SK-N-SH (cell line): ENCODE measurements at regions not wholly inside any gene's neighbourhood (a gene's known extent, or its start where the extent isn't known, plus 50 kb on each side); places are given as distances from the start of the nearest gene placed in this dataset.

ENCODE experiments used
- CTCF ChIA-PET: fragments of 300-600, 350-600 bp; formaldehyde crosslinking; extraction: SDS; loops from one replicate; lab custom pipeline; 2021; lab: Yijun Ruan, JAX
- POLR2A ChIA-PET: fragments of 350-600 bp; sonication (Branson Sonifier 250); formaldehyde crosslinking; extraction: SDS; loops from one replicate; lab custom pipeline; 2020; ENCODE audit warnings: antibody characterized with exemption, inconsistent platforms; lab: Yijun Ruan, JAX
- DNase-seq: peaks from one replicate; pipeline ENCODE4 v3.0.0; 2012
- H2AFZ ChIP-seq: fragments of 200-600 bp; sonication (generic); 2 replicates; pipeline ENCODE4 v1.8.1; 2016; ENCODE audit warnings: antibody characterized with exemption, mild to moderate bottlenecking, low read depth
- H3F3A ChIP-seq: fragments of 200-600 bp; sonication (generic); replicated peaks from 2 replicates; pipeline ENCODE3; 2016; ENCODE audit warnings: antibody characterized with exemption, mild to moderate bottlenecking; ENCODE audit not compliant: insufficient read depth
- H3K27ac ChIP-seq, 2 experiments: fragments of 200-500 bp in 1 of 2; fragments of 200-600 bp in 1 of 2; sonication (Bioruptor generic) in 1 of 2; sonication (generic), shearing (Covaris generic) in 1 of 2; 2 replicates each; pipeline versions ENCODE4 v1.5.1 to v1.6.1; 2014 to 2016; ENCODE audit warnings: low read depth in 2 of 2, inconsistent platforms in 1 of 2, low read length in 1 of 2, mild to moderate bottlenecking in 1 of 2, mixed read lengths in 1 of 2
- H3K27me3 ChIP-seq: fragments of 200-600 bp; sonication (generic), shearing (Covaris generic); 2 replicates; pipeline ENCODE4 v1.6.1; 2016; ENCODE audit warnings: mixed run types; ENCODE audit not compliant: insufficient read depth
- H3K36me3 ChIP-seq, 2 experiments: fragments of 200-500 bp in 1 of 2; fragments of 200-600 bp in 1 of 2; sonication (Bioruptor generic) in 1 of 2; sonication (generic) in 1 of 2; replicated peaks in 1 of 2; 2 replicates each; pipeline versions ENCODE3 to v1.5.1; 2014 to 2016; ENCODE audit warnings: low read length in 1 of 2, mild to moderate bottlenecking in 1 of 2; ENCODE audit not compliant: insufficient read depth in 2 of 2, control insufficient read depth in 1 of 2
- H3K4me1 ChIP-seq, 2 experiments: fragments of 200-500 bp in 1 of 2; fragments of 200-600 bp in 1 of 2; sonication (Bioruptor generic) in 1 of 2; sonication (generic), shearing (Covaris generic) in 1 of 2; 2 replicates each; pipeline versions ENCODE4 v1.5.1 to v1.6.1; 2014 to 2016; ENCODE audit warnings: low read depth in 1 of 2, low read length in 1 of 2, mixed run types in 1 of 2; ENCODE audit not compliant: insufficient read depth in 2 of 2, control insufficient read depth in 1 of 2
- H3K4me2 ChIP-seq: fragments of 200-600 bp; sonication (generic), shearing (Covaris generic); 2 replicates; pipeline ENCODE4 v1.6.1; 2017; ENCODE audit warnings: mixed run types
- H3K4me3 ChIP-seq, 2 experiments: fragments of 200-500 bp in 1 of 2; fragments of 200-600 bp in 1 of 2; sonication (Bioruptor generic) in 1 of 2; sonication (generic), shearing (Covaris generic) in 1 of 2; 2 replicates each; pipeline versions ENCODE4 v1.5.1 to v1.8.1; 2014 to 2016; ENCODE audit warnings: low read depth in 2 of 2, inconsistent platforms in 1 of 2, low read length in 1 of 2, mild to moderate bottlenecking in 1 of 2, mixed read lengths in 1 of 2, moderate library complexity in 1 of 2
- H3K79me2 ChIP-seq: fragments of 200-600 bp; sonication (generic); 2 replicates; pipeline ENCODE4 v1.8.1; 2017; ENCODE audit warnings: mild to moderate bottlenecking; ENCODE audit not compliant: insufficient read depth
- H3K9ac ChIP-seq: fragments of 200-600 bp; sonication (generic); 2 replicates; pipeline ENCODE4 v1.6.1; 2017; ENCODE audit warnings: mixed run types
- H3K9me2 ChIP-seq: fragments of 200-600 bp; sonication (generic); 2 replicates; pipeline ENCODE4 v1.6.1; 2017; ENCODE audit warnings: mixed run types
- H3K9me3 ChIP-seq: fragments of 200-600 bp; sonication (generic); 2 replicates; pipeline ENCODE4 v1.6.1; 2017; ENCODE audit warnings: mixed run types, mild to moderate bottlenecking, moderate library complexity
- H4K20me1 ChIP-seq: fragments of 200-600 bp; sonication (generic); 2 replicates; pipeline ENCODE4 v1.6.1; 2017; ENCODE audit warnings: mild to moderate bottlenecking, mixed run types; ENCODE audit not compliant: insufficient read depth
- CHD2 ChIP-seq: fragments of 150-350 bp; IDR thresholded peaks from 2 replicates; pipeline ENCODE4 v1.6.1; 2018; ENCODE audit warnings: low read length; ENCODE audit not compliant: partially characterized antibody
- ELF1 ChIP-seq: IDR thresholded peaks from 2 replicates; pipeline ENCODE4 v1.4.0; 2012
- FOXM1 ChIP-seq: IDR thresholded peaks from 2 replicates; pipeline ENCODE4 v1.4.0; 2012; ENCODE audit warnings: low read depth, mild to moderate bottlenecking
- MXI1 ChIP-seq: IDR thresholded peaks from 2 replicates; pipeline ENCODE4 v1.6.1; 2012; ENCODE audit warnings: mild to moderate bottlenecking, low read depth, low read length, improper control_type of control experiment
- NFIC ChIP-seq: IDR thresholded peaks from 2 replicates; pipeline ENCODE4 v1.4.0; 2012; ENCODE audit warnings: borderline replicate concordance
- NRF1 ChIP-seq: IDR thresholded peaks from 2 replicates; pipeline ENCODE4 v1.6.1; 2012; ENCODE audit warnings: low read depth, mild to moderate bottlenecking, low read length
- POLR2AphosphoS5 ChIP-seq: IDR thresholded peaks from 2 replicates; pipeline ENCODE4 v1.6.1; 2012; ENCODE audit warnings: low read depth, low read length
- RAD21 ChIP-seq: IDR thresholded peaks from 2 replicates; pipeline ENCODE4 v1.6.1; 2012; ENCODE audit warnings: mild to moderate bottlenecking, low read length
- TCF12 ChIP-seq: IDR thresholded peaks from 2 replicates; pipeline ENCODE4 v1.4.0; 2012
- TEAD4 ChIP-seq: IDR thresholded peaks from 2 replicates; pipeline ENCODE4 v1.4.0; 2012; ENCODE audit warnings: mild to moderate bottlenecking, borderline replicate concordance; ENCODE audit not compliant: insufficient read depth
- YY1 ChIP-seq: IDR thresholded peaks from 2 replicates; pipeline ENCODE4 v1.4.0; 2012; ENCODE audit warnings: low read depth, mild to moderate bottlenecking
- WGBS: methylation state at CpG from one replicate; pipeline ENCODE4 v1.1.6; 2017; ENCODE audit warnings: low lambda C conversion rate; 5-methylcytosine and 5-hydroxymethylcytosine counted together
- TF ChIP-seq, protein P1 (sequence below): IDR thresholded peaks from 2 replicates; pipeline ENCODE4 v1.4.0; 2012; ENCODE audit warnings: low read depth, borderline replicate concordance
- TF ChIP-seq, protein P2 (sequence below): fragments of 150-350 bp; IDR thresholded peaks from 2 replicates; pipeline ENCODE4 v1.6.1; 2017; ENCODE audit warnings: antibody characterized with exemption, low read length, low read depth, borderline replicate concordance
- TF ChIP-seq, protein P3 (sequence below): IDR thresholded peaks from 2 replicates; pipeline ENCODE4 v1.6.1; 2012; ENCODE audit warnings: mild to moderate bottlenecking, low read depth, low read length, moderate library complexity

DNA sequence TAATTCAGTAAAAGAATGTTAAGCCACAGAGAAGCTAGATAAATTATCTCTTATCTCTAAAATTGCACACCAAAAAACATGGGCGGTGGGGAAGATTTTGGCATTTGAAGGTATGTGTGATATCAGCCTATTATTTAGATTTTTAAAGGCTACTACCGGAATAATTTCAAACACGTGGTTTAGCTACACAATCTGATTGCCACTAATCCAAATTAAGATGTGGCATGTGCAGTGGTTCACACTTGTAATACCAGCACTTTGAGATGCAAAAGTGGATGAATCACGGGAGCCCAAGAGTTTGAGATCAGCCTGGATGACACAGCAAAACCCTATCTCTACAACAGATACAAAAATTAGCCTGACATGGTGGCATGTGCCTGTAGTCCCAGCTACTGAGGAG, 584.5 kb downstream of the HS3ST4 start:
- H3K9me2 ChIP-seq, result no peaks in the 10 kb centered on the region
- no peaks in the 10 kb centered on the region for H3K9me3 ChIP-seq
- H3K27ac ChIP-seq, result no peak overlapping the region
- ChIA-PET POLR2A (no interaction called here), CTCF (no interaction called here)
- no peaks in the 10 kb centered on the region for H4K20me1 ChIP-seq
- H3K4me3 ChIP-seq, result no peak overlapping the region
- no peaks in the 10 kb centered on the region for H3K36me3 ChIP-seq
- H2AFZ ChIP-seq, result no peak overlapping the region
- no peaks in the 10 kb centered on the region for H3K27me3 ChIP-seq
- no peaks in the 10 kb centered on the region for H3K79me2 ChIP-seq
- H3K9ac ChIP-seq, result no peak overlapping the region
- no peaks in the 10 kb centered on the region for H3F3A ChIP-seq
- 5% methylated on average over 4 of the region's 4 CpGs for WGBS
- no peak overlapping the region for H3K4me2 ChIP-seq
- TF ChIP-seq RAD21 (no peak), TEAD4 (no peak), FOXM1 (no peak), ELF1 (no peak), TCF12 (no peak), NRF1 (no peak), NFIC (no peak)
- TF ChIP-seq, protein P1, sequence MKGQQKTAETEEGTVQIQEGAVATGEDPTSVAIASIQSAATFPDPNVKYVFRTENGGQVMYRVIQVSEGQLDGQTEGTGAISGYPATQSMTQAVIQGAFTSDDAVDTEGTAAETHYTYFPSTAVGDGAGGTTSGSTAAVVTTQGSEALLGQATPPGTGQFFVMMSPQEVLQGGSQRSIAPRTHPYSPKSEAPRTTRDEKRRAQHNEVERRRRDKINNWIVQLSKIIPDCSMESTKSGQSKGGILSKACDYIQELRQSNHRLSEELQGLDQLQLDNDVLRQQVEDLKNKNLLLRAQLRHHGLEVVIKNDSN, result no peak
- H3K4me1 ChIP-seq, result no peaks in the 10 kb centered on the region
- DNase-seq, result no peak

DNA sequence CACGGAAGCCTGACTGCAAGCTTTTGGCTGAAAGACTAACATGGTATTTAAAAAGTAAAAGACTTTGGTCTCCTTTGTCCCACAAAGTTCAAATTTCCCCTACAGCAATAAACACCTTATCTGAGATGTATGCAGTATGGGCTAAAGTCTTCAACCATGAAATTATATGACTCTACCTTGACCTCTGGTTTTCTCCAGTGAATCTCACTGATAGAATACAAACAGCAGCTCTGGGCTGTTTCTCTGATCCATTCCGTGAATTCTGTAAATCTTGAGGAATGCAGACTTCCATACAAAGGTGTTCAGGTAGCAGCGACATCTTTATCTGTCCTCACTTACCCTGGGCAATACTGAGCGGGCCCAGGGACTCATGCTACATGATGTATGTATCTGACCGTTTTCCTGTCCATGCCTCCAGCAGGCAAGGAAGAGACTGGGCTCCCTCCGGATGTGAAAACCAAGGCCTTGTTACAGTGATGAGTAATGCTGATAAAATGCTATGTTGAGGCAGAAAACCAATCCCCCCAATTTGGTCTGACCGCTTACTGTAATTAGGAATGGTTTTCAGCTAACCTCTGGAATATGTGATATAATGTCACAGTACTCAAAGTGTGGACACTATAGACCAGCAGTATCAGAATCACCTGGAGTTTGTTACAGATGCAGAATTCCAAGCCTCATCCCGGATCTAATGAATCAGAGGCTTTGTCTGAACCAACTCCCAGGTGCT, 589.8 kb downstream of the HS3ST4 start:
- H3F3A ChIP-seq, result no peaks in the 10 kb centered on the region
- DNase-seq, result no peak
- H3K9me2 ChIP-seq, result no peaks in the 10 kb centered on the region
- no peak overlapping the region for H3K27ac ChIP-seq
- no peak overlapping the region for H2AFZ ChIP-seq
- ChIA-PET CTCF (interaction anchor here (1.1 kb wide), 1 partner anchor 9 kb away, joined by 4 read pairs; no protein-coding TSS in a partner anchor), POLR2A (no interaction called here)
- H3K27me3 ChIP-seq, result no peaks in the 10 kb centered on the region
- H3K79me2 ChIP-seq, result no peaks in the 10 kb centered on the region
- WGBS, result 7% methylated on average over 8 of the region's 8 CpGs
- no peak overlapping the region for H3K4me2 ChIP-seq
- H3K4me1 ChIP-seq, result no peaks in the 10 kb centered on the region
- H3K4me3 ChIP-seq, result no peak overlapping the region
- TF ChIP-seq POLR2AphosphoS5 (no peak), YY1 (no peak), MXI1 (no peak), CHD2 (no peak)
- TF ChIP-seq, protein P2, sequence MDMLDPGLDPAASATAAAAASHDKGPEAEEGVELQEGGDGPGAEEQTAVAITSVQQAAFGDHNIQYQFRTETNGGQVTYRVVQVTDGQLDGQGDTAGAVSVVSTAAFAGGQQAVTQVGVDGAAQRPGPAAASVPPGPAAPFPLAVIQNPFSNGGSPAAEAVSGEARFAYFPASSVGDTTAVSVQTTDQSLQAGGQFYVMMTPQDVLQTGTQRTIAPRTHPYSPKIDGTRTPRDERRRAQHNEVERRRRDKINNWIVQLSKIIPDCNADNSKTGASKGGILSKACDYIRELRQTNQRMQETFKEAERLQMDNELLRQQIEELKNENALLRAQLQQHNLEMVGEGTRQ, result no peak
- TF ChIP-seq, protein P3, sequence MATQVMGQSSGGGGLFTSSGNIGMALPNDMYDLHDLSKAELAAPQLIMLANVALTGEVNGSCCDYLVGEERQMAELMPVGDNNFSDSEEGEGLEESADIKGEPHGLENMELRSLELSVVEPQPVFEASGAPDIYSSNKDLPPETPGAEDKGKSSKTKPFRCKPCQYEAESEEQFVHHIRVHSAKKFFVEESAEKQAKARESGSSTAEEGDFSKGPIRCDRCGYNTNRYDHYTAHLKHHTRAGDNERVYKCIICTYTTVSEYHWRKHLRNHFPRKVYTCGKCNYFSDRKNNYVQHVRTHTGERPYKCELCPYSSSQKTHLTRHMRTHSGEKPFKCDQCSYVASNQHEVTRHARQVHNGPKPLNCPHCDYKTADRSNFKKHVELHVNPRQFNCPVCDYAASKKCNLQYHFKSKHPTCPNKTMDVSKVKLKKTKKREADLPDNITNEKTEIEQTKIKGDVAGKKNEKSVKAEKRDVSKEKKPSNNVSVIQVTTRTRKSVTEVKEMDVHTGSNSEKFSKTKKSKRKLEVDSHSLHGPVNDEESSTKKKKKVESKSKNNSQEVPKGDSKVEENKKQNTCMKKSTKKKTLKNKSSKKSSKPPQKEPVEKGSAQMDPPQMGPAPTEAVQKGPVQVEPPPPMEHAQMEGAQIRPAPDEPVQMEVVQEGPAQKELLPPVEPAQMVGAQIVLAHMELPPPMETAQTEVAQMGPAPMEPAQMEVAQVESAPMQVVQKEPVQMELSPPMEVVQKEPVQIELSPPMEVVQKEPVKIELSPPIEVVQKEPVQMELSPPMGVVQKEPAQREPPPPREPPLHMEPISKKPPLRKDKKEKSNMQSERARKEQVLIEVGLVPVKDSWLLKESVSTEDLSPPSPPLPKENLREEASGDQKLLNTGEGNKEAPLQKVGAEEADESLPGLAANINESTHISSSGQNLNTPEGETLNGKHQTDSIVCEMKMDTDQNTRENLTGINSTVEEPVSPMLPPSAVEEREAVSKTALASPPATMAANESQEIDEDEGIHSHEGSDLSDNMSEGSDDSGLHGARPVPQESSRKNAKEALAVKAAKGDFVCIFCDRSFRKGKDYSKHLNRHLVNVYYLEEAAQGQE, result no peak
- TF ChIP-seq, protein P1, result no peak
- H3K9me3 ChIP-seq, result no peaks in the 10 kb centered on the region
- H4K20me1 ChIP-seq, result no peaks in the 10 kb centered on the region
- H3K36me3 ChIP-seq, result no peaks in the 10 kb centered on the region
- H3K9ac ChIP-seq, result no peak overlapping the region
